Kidney (tissue), 13 donors: ENCODE measurements at regions not wholly inside any gene's neighbourhood (a gene's known extent, or its start where the extent isn't known, plus 50 kb on each side); places are given as distances from the start of the nearest gene placed in this dataset.
A peak's percentile ranks its signal among the peaks of the same experiment; 100 is the strongest.

Experiments
- DNase-seq, 5 donors: peaks; one replicate each; pipeline ENCODE4 v3.0.0-alpha.2; 2013 to 2020
- FAIRE-seq: peaks from 2 replicates; lab custom pipeline; 2012; peaks lifted over from hg19 to GRCh38; lab: Jason Lieb, UNC
- H3K27ac ChIP-seq, 2 donors: one replicate each; pipeline ENCODE4 v1.7.0; 2013; ENCODE audit warnings: low read depth in 2 of 2, low read length in 2 of 2, inconsistent platforms in 1 of 2
- H3K27me3 ChIP-seq: one replicate; pipeline ENCODE4 v1.7.1; 2013; ENCODE audit warnings: low read length, inconsistent platforms; ENCODE audit not compliant: control insufficient read depth, insufficient read depth
- H3K36me3 ChIP-seq, 3 donors: one replicate each; pipeline versions ENCODE4 v1.7.0 to v1.7.1; 2013; ENCODE audit warnings: low read length in 3 of 3, control low read depth in 1 of 3, inconsistent platforms in 1 of 3; ENCODE audit not compliant: insufficient read depth in 3 of 3, control insufficient read depth in 2 of 3
- H3K4me1 ChIP-seq, 3 donors: one replicate each; pipeline versions ENCODE4 v1.7.0 to v1.7.1; 2013; ENCODE audit warnings: low read length in 3 of 3, inconsistent platforms in 1 of 3, low read depth in 1 of 3; ENCODE audit not compliant: control insufficient read depth in 2 of 3, insufficient read depth in 2 of 3
- H3K4me3 ChIP-seq, 3 donors: one replicate each; pipeline versions ENCODE4 v1.7.0 to v1.8.1; 2013; ENCODE audit warnings: low read length in 3 of 3, control low read depth in 1 of 3, inconsistent platforms in 1 of 3
- H3K9ac ChIP-seq, 3 donors: one replicate each; pipeline versions ENCODE4 v1.7.0 to v1.7.1; 2013; ENCODE audit warnings: low read length in 3 of 3, control low read depth in 1 of 3, inconsistent platforms in 1 of 3
- H3K9me3 ChIP-seq, 3 donors: one replicate each; pipeline versions ENCODE4 v1.7.0 to v1.7.1; 2013; ENCODE audit warnings: low read length in 3 of 3, control low read depth in 1 of 3, inconsistent platforms in 1 of 3; ENCODE audit not compliant: control insufficient read depth in 2 of 3, insufficient read depth in 1 of 3
- intact Hi-C: fragments of 100-400 bp; cut with DNase I; formaldehyde crosslinking; loops from one replicate; pipeline ENCODE4 v1.11.1; 2022
- TF ChIP-seq, protein P1 (sequence below): IDR thresholded peaks from 3 replicates; pipeline ENCODE4 v1.5.1; 2012; ENCODE audit warnings: mild to moderate bottlenecking, moderate library complexity, borderline replicate concordance; ENCODE audit not compliant: insufficient read depth; ENCODE audit errors: extremely low read depth
- donor health status: control.
- donor health status: control.
- donor health status: control.
- donor health status: control.
- donor health status: control.
- donor health status: DM: yes; HTN: yes; CAD: no.
- donor health status: Normal renal cell carcinoma (clear cell type).

DNA sequence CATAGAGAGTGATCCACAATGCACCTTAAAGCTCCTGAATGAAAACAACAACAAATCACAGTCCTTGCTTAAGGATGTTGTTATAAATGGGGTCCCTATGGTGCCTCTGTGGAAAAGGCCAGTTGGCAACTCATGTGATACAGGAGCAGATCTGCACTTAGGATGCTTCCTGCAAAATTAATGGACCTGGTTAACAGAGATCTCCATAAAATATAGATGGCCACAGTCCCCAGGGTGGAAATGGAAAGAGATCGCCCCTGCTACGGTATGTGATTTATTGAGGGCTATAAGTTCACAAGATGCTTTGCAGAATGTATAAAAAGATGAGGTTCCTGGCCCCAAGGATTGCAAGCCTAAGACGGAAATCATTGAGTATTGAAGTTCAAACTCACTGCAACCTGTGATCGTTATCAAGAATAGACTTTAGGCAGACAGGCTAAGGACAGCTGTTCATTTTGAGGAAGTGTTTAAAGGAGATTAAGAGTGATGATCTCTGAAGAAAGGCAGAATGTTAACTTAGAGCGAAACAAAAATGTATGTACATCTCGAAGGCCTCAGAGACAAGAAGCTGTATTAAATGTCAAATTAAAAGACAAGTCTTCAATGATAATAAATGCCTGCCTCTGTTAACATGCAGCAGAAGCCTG, 174.1 kb upstream of the PLPP4 start:
- Histone ChIP-seq H3K4me1 (no peaks in the 10 kb centered on the region), H3K27me3 (no peaks in the 10 kb centered on the region), H3K36me3 (no peaks in the 10 kb centered on the region), H3K27ac (no peak overlapping the region), H3K9me3 (no peaks in the 10 kb centered on the region), H3K9ac (no peak overlapping the region), H3K4me3 (no peak overlapping the region)
- DNase-seq (no peak), FAIRE-seq (no peak)
- TF ChIP-seq, protein P1, sequence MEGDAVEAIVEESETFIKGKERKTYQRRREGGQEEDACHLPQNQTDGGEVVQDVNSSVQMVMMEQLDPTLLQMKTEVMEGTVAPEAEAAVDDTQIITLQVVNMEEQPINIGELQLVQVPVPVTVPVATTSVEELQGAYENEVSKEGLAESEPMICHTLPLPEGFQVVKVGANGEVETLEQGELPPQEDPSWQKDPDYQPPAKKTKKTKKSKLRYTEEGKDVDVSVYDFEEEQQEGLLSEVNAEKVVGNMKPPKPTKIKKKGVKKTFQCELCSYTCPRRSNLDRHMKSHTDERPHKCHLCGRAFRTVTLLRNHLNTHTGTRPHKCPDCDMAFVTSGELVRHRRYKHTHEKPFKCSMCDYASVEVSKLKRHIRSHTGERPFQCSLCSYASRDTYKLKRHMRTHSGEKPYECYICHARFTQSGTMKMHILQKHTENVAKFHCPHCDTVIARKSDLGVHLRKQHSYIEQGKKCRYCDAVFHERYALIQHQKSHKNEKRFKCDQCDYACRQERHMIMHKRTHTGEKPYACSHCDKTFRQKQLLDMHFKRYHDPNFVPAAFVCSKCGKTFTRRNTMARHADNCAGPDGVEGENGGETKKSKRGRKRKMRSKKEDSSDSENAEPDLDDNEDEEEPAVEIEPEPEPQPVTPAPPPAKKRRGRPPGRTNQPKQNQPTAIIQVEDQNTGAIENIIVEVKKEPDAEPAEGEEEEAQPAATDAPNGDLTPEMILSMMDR = no peak
- intact Hi-C loops = no loop called here

DNA sequence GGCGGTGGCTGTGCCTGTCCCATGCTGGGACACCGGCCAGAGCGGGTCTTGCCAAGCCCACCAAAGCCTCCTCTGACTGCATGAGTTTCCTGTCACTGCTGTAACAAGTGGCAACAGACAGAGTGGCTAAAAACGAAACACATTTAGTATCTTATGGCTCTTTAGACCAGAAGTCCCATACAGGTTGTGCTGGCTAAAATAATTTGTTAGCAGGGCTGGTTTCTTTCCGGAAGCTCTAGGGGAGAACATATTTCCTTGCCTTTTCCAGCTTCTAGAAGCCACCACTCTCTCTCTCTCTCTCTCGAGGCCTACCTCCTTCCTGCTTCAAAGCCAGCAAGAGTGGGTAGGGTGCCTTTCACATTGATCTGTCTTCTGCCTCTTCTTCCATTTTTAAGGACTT, 171.6 kb upstream of the PLPP4 start:
- Histone ChIP-seq H3K27me3 (no peaks in the 10 kb centered on the region), H3K36me3 (no peaks in the 10 kb centered on the region), H3K4me3 (no peak overlapping the region), H3K9ac (no peak overlapping the region), H3K9me3 (no peaks in the 10 kb centered on the region), H3K27ac (no peak overlapping the region), H3K4me1 (no peaks in the 10 kb centered on the region)
- intact Hi-C loops = no loop called here
- DNase-seq (no peak), FAIRE-seq (no peak)
- TF ChIP-seq, protein P1 = no peak

DNA sequence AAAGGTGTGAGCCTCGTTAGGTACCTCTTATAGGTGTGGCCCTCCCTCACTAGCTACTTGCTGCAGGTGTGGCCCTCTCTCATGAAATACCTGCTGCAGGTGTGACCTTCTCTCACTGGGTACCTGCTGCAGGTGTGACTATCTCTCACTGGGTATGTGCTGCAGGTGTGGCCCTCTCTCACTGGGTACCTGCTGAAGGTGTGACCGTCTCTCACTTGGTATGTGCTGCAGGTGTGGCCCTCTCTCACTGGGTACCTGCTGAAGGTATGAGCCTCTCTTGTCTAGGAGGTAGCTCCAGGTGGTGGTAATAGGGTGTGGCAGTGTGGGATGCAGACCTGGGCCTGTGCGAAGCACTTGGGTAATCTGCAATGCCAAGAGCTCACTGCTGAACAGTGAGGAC, 170.7 kb upstream of the PLPP4 start:
- FAIRE-seq (no peak), DNase-seq (no peak)
- Histone ChIP-seq H3K27me3 (no peaks in the 10 kb centered on the region), H3K4me1 (no peaks in the 10 kb centered on the region), H3K4me3 (no peak overlapping the region), H3K9ac (no peak overlapping the region), H3K36me3 (no peaks in the 10 kb centered on the region), H3K9me3 (no peaks in the 10 kb centered on the region), H3K27ac (no peak overlapping the region)
- intact Hi-C loops = no loop called here
- TF ChIP-seq, protein P1 = no peak

DNA sequence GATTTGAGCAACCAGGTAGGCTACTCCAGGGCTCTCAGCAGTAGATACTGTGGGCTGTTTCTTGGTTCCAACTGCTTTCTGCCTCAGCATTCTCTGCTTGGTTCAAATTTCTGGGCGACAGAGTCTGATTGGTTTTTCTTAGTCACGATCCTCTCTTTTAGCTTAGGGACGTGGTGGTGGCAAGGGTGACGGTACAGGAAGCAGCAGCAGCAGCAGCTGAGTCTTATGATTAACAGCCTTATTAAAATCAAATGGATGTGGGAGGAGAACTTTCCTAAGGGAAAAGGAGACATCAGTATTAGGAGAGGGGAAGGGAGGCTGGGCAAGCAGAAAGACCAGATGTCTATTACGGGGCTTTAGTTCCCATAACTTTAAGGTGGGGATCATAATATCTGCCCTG, 156.5 kb upstream of the PLPP4 start:
- Histone ChIP-seq H3K27me3 (no peaks in the 10 kb centered on the region), H3K9ac (no peak overlapping the region), H3K36me3 (no peaks in the 10 kb centered on the region), H3K4me1 (no peaks in the 10 kb centered on the region), H3K27ac (no peak overlapping the region), H3K4me3 (no peak overlapping the region), H3K9me3 (no peaks in the 10 kb centered on the region)
- TF ChIP-seq, protein P1 = no peak
- DNase-seq (peak in 1 of 5 donors; percentile 10), FAIRE-seq (no peak)
- intact Hi-C loops = no loop called here
